Chondrocyte (in vitro differentiated cells): ENCODE measurements at regions not wholly inside any gene's neighbourhood (a gene's known extent, or its start where the extent isn't known, plus 50 kb on each side); places are given as distances from the start of the nearest gene placed in this dataset.

Experiments used
- DNase-seq: peaks from one replicate; pipeline ENCODE4 v3.0.0; 2021; ENCODE audit warnings: mixed read lengths, low spot score
- H3K27ac Mint-ChIP-seq: one replicate; pipeline ENCODE4 v1.8.0; 2021; ENCODE audit warnings: mild to moderate bottlenecking, moderate library complexity, mixed read lengths; ENCODE audit not compliant: unreplicated experiment
- H3K27me3 Mint-ChIP-seq: 2 replicates; pipeline ENCODE4 v1.8.0; 2021; ENCODE audit warnings: low read depth, mixed read lengths
- H3K36me3 Mint-ChIP-seq: 2 replicates; pipeline ENCODE4 v1.8.0; 2021; ENCODE audit warnings: low read depth, mixed read lengths
- H3K4me1 Mint-ChIP-seq: 2 replicates; pipeline ENCODE4 v1.8.0; 2021; ENCODE audit warnings: low read depth, mild to moderate bottlenecking, mixed read lengths
- H3K4me3 Mint-ChIP-seq: one replicate; pipeline ENCODE4 v1.8.0; 2021; ENCODE audit warnings: mild to moderate bottlenecking, moderate library complexity, mixed read lengths; ENCODE audit not compliant: unreplicated experiment
- H3K9me3 Mint-ChIP-seq: 2 replicates; pipeline ENCODE4 v1.8.0; 2021; ENCODE audit warnings: low read depth, mixed read lengths
- CTCF ChIP-seq: fragments of 200-600 bp; sonication (generic); IDR thresholded peaks from 2 replicates; pipeline ENCODE4 v1.5.0; 2021; ENCODE audit warnings: antibody characterized with exemption, mild to moderate bottlenecking, moderate library complexity

- Mint-ChIP-seq H3K27ac (no peak overlapping the region), H3K36me3 (no peaks in the 10 kb centered on the region), H3K27me3 (peaks cover 11% of the 10 kb centered on the region), H3K4me1 (peaks cover 8% of the 10 kb centered on the region), H3K4me3 (no peak overlapping the region), H3K9me3 (no peaks in the 10 kb centered on the region)
- DNase-seq, result no peak
- TF ChIP-seq CTCF, result no peak
Measured at GRCh38 chr2:16609786-16610185, 55.8 kb downstream of the CYRIA start.

- Mint-ChIP-seq H3K27me3 (peaks cover 3% of the 10 kb centered on the region), H3K4me3 (peak overlapping the region; percentile 81), H3K36me3 (no peaks in the 10 kb centered on the region), H3K4me1 (peaks cover 11% of the 10 kb centered on the region), H3K9me3 (no peaks in the 10 kb centered on the region), H3K27ac (peak overlapping the region; percentile 87)
- no peak for DNase-seq
- TF ChIP-seq CTCF, result peak; percentile 86
Measured at GRCh38 chr2:16608661-16609643, 56.7 kb downstream of the CYRIA start.

GRCh38 chr2:16607301-16607700, 58.3 kb downstream of the CYRIA start:
- no peaks in the 10 kb centered on the region for H3K9me3 Mint-ChIP-seq
- no peak for TF ChIP-seq CTCF
- no peak overlapping the region for H3K4me3 Mint-ChIP-seq
- no peak for DNase-seq
- H3K4me1 Mint-ChIP-seq, result peaks cover 11% of the 10 kb centered on the region
- no peak overlapping the region for H3K27ac Mint-ChIP-seq
- peaks cover 2% of the 10 kb centered on the region for H3K27me3 Mint-ChIP-seq
- H3K36me3 Mint-ChIP-seq, result no peaks in the 10 kb centered on the region

GRCh38 chr2:16604236-16604635, 61.4 kb downstream of the CYRIA start:
- DNase-seq, result no peak
- H3K27me3 Mint-ChIP-seq, result peaks cover 4% of the 10 kb centered on the region
- H3K9me3 Mint-ChIP-seq, result no peaks in the 10 kb centered on the region
- no peak overlapping the region for H3K4me3 Mint-ChIP-seq
- peaks cover 11% of the 10 kb centered on the region for H3K4me1 Mint-ChIP-seq
- H3K27ac Mint-ChIP-seq, result no peak overlapping the region
- TF ChIP-seq CTCF, result no peak
- H3K36me3 Mint-ChIP-seq, result no peaks in the 10 kb centered on the region

- H3K27ac Mint-ChIP-seq, result no peak overlapping the region
- no peak for TF ChIP-seq CTCF
- no peak overlapping the region for H3K4me3 Mint-ChIP-seq
- H3K36me3 Mint-ChIP-seq, result no peaks in the 10 kb centered on the region
- no peak for DNase-seq
- no peaks in the 10 kb centered on the region for H3K9me3 Mint-ChIP-seq
- H3K4me1 Mint-ChIP-seq, result no peaks in the 10 kb centered on the region
- no peaks in the 10 kb centered on the region for H3K27me3 Mint-ChIP-seq
Measured at GRCh38 chr2:16591370-16591933, 74.2 kb downstream of the CYRIA start.
